Osteocyte (in vitro differentiated cells): ENCODE measurements at regions not wholly inside any gene's neighbourhood (a gene's known extent, or its start where the extent isn't known, plus 50 kb on each side); places are given as distances from the start of the nearest gene placed in this dataset.
"Not testable (repeated sequence)": the region's sequence is repeated elsewhere in the genome, so short reads cannot be mapped to it uniquely, and the experiment has no call there.

Experiments
- DNase-seq: peaks from one replicate; pipeline ENCODE4 v3.0.0; 2021; ENCODE audit warnings: mixed read lengths; ENCODE audit not compliant: unreplicated experiment; ENCODE audit errors: extremely low spot score
- H3K27ac Mint-ChIP-seq: one replicate; pipeline ENCODE4 v1.8.0; 2021; ENCODE audit warnings: mild to moderate bottlenecking, mixed read lengths; ENCODE audit not compliant: unreplicated experiment
- H3K27me3 Mint-ChIP-seq: one replicate; pipeline ENCODE4 v1.8.0; 2021; ENCODE audit warnings: mixed read lengths; ENCODE audit not compliant: unreplicated experiment
- H3K36me3 Mint-ChIP-seq: one replicate; pipeline ENCODE4 v1.8.0; 2021; ENCODE audit warnings: mixed read lengths; ENCODE audit not compliant: unreplicated experiment
- H3K4me1 Mint-ChIP-seq: one replicate; pipeline ENCODE4 v1.8.0; 2021; ENCODE audit warnings: mixed read lengths; ENCODE audit not compliant: unreplicated experiment
- H3K4me3 Mint-ChIP-seq: one replicate; pipeline ENCODE4 v1.8.0; 2021; ENCODE audit warnings: mild to moderate bottlenecking, moderate library complexity, mixed read lengths; ENCODE audit not compliant: unreplicated experiment
- H3K9me3 Mint-ChIP-seq: one replicate; pipeline ENCODE4 v1.8.0; 2021; ENCODE audit warnings: mixed read lengths; ENCODE audit not compliant: unreplicated experiment
- TF ChIP-seq, protein P1 (sequence below): fragments of 200-600 bp; sonication (generic); IDR thresholded peaks from 2 replicates; pipeline ENCODE4 v1.5.0; 2021; ENCODE audit warnings: antibody characterized with exemption, mild to moderate bottlenecking, moderate library complexity

- Mint-ChIP-seq H3K36me3 (no peaks in the 10 kb centered on the region), H3K4me1 (no peaks in the 10 kb centered on the region), H3K27ac (no peak overlapping the region), H3K9me3 (peaks cover 16% of the 10 kb centered on the region), H3K4me3 (no peak overlapping the region), H3K27me3 (peaks cover 5% of the 10 kb centered on the region)
- TF ChIP-seq, protein P1, sequence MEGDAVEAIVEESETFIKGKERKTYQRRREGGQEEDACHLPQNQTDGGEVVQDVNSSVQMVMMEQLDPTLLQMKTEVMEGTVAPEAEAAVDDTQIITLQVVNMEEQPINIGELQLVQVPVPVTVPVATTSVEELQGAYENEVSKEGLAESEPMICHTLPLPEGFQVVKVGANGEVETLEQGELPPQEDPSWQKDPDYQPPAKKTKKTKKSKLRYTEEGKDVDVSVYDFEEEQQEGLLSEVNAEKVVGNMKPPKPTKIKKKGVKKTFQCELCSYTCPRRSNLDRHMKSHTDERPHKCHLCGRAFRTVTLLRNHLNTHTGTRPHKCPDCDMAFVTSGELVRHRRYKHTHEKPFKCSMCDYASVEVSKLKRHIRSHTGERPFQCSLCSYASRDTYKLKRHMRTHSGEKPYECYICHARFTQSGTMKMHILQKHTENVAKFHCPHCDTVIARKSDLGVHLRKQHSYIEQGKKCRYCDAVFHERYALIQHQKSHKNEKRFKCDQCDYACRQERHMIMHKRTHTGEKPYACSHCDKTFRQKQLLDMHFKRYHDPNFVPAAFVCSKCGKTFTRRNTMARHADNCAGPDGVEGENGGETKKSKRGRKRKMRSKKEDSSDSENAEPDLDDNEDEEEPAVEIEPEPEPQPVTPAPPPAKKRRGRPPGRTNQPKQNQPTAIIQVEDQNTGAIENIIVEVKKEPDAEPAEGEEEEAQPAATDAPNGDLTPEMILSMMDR, result no peak
- DNase-seq, result no peak
Measured at GRCh38 chr12:86572455-86572854, 316.3 kb upstream of the MGAT4C start.

DNA sequence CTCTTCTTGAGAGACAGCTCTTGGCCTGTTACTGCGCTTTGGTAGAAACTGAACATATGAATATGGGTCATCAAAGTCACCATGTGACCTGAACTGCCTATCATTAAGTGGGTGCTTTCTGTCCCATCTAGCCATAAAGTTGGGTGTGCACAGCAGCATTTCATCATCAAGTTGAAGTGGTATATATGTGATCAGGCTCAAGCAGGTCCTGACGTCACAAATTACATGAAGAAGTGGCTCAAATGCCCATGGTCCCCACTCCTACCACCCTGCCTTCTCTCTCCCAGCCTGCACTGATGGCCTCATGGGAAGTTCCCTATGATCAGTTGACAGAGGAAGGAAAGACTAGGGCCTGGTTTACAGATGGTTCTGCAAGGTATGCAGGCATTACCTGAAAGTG lies 308.8 kb upstream of the MGAT4C start:
- H3K36me3 Mint-ChIP-seq, result no peaks in the 10 kb centered on the region
- no peak overlapping the region for H3K27ac Mint-ChIP-seq
- DNase-seq, result no peak
- no peak overlapping the region for H3K4me3 Mint-ChIP-seq
- H3K9me3 Mint-ChIP-seq, result peaks cover 25% of the 10 kb centered on the region
- TF ChIP-seq, protein P1, result no peak
- H3K4me1 Mint-ChIP-seq, result no peaks in the 10 kb centered on the region
- no peaks in the 10 kb centered on the region for H3K27me3 Mint-ChIP-seq

- not testable (repeated sequence) for H3K36me3 Mint-ChIP-seq, H3K27me3 Mint-ChIP-seq, DNase-seq, H3K4me1 Mint-ChIP-seq, H3K4me3 Mint-ChIP-seq, H3K27ac Mint-ChIP-seq
- H3K9me3 Mint-ChIP-seq, result peaks cover 18% of the 10 kb centered on the region
Measured at GRCh38 chr12:86555491-86555890, 299.3 kb upstream of the MGAT4C start.

GRCh38 chr12:86551146-86551571 lies 295.0 kb upstream of the MGAT4C start:
- H3K4me1 Mint-ChIP-seq, result peaks cover 2% of the 10 kb centered on the region
- H3K36me3 Mint-ChIP-seq, result no peaks in the 10 kb centered on the region
- H3K27ac Mint-ChIP-seq, result no peak overlapping the region
- H3K4me3 Mint-ChIP-seq, result no peak overlapping the region
- TF ChIP-seq, protein P1, result no peak
- no peaks in the 10 kb centered on the region for H3K9me3 Mint-ChIP-seq
- DNase-seq, result no peak
- no peaks in the 10 kb centered on the region for H3K27me3 Mint-ChIP-seq

DNA sequence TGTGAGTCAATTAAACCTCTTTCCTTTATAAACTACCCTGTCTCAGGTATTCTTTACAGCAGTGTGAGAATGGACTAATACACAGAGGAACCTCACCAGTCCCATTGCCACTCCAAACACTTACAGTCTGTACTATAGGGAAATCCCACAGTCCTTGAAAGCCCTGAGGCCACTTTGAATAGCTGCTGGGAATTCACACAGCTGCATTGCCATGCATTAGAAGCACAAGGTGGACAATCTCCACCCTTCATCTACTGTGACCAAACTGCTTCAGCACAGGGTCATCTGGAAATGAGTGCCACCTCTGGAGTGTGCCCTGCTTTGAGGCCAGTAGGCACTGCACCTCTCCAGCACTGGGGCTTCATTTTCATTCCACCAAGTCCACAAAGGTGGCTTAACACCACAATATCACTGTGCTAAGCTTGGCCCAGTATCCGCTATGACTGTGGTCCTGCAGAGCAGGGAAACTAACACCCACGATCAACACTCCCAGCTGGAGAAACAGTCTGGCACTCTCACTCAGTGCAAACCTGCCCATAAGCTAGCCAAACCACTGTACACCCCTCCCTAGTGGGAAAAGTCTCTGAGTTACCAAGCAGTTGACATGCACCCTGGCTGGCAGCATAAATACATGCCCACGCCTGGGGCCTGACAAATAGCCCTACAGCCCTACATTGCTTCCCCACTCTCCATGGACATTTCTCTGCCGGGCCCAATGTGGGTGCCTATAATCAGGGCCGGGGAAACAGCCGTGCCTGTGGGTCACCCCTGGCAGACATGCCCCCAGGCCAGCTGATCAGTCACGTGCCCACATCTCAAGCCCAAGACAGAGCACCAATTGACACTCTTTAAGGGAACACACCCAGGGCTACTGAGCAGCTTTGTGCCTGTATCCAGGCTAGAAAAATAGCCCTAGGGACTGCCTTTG lies 294.3 kb upstream of the MGAT4C start:
- no peak for DNase-seq
- Mint-ChIP-seq H3K4me1 (peaks cover 2% of the 10 kb centered on the region), H3K4me3 (no peak overlapping the region), H3K27ac (no peak overlapping the region), H3K36me3 (no peaks in the 10 kb centered on the region), H3K9me3 (no peaks in the 10 kb centered on the region), H3K27me3 (no peaks in the 10 kb centered on the region)
- TF ChIP-seq, protein P1, result no peak
